Colonic mucosa (tissue), 4 donors: ENCODE measurements at regions not wholly inside any gene's neighbourhood (a gene's known extent, or its start where the extent isn't known, plus 50 kb on each side); places are given as distances from the start of the nearest gene placed in this dataset.
A peak's percentile ranks its signal among the peaks of the same experiment; 100 is the strongest.

Source experiments
- DNase-seq: peaks from one replicate; pipeline ENCODE4 v3.0.0-alpha.2; 2020
- H3K27ac ChIP-seq: fragments of 200-600 bp; one replicate; pipeline ENCODE4 v1.8.0; 2021
- H3K27me3 ChIP-seq: fragments of 200-600 bp; one replicate; pipeline ENCODE4 v1.8.0; 2021
- H3K36me3 ChIP-seq: fragments of 200-600 bp; one replicate; pipeline ENCODE4 v1.8.0; 2021
- H3K4me1 ChIP-seq: fragments of 200-600 bp; one replicate; pipeline ENCODE4 v1.8.0; 2021; ENCODE audit warnings: mild to moderate bottlenecking
- H3K4me3 ChIP-seq: fragments of 200-600 bp; one replicate; pipeline ENCODE4 v1.8.0; 2021
- H3K9ac ChIP-seq, 2 donors: one replicate each; pipeline ENCODE4 v1.7.0; 2013; ENCODE audit warnings: control low read depth in 2 of 2, low read depth in 2 of 2, low read length in 2 of 2
- H3K9me3 ChIP-seq: fragments of 200-600 bp; one replicate; pipeline ENCODE4 v1.8.0; 2021
- CTCF ChIP-seq: fragments of 200-600 bp; IDR thresholded peaks from one replicate; pipeline ENCODE4 v1.8.0; 2022; ENCODE audit warnings: antibody characterized with exemption, mild to moderate bottlenecking
- intact Hi-C: fragments of 100-400 bp; cut with DNase I; formaldehyde crosslinking; loops from one replicate; pipeline ENCODE4 v1.14.1; 2022
- donor health status: healthy.
- donor health status: DM: no; HTN: no; CAD: no.
- donor health status: DM: no; HTN: no; CAD: no.

DNA sequence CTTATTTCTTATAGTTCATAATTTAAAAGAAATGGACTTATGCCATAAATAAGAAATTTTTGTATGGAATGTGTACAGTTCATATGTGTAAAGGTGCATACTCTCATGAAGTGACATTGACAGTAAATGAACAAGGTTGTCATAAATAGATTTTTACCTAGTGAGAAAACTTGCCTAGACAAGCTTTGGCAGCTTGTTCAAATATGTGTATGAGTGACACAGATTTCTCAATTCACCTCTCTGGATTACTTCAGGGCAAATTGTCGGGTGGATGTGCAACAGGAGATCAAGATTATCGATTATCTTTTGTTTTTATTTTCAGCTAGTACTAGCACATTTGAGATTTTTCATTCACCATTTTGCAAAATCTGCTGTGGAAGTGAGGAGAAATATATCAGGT is 758.1 kb upstream of the ACVR2A start:
- no peaks in the 10 kb centered on the region for H3K36me3 ChIP-seq
- no peak overlapping the region for H3K4me3 ChIP-seq
- H3K4me1 ChIP-seq: no peaks in the 10 kb centered on the region
- H3K9me3 ChIP-seq: no peaks in the 10 kb centered on the region
- no peak overlapping the region for H3K27ac ChIP-seq
- DNase-seq: no peak
- intact Hi-C loops: no loop called here
- no peaks in the 10 kb centered on the region for H3K27me3 ChIP-seq
- H3K9ac ChIP-seq: no peak overlapping the region
- no peak for TF ChIP-seq CTCF

- H3K27ac ChIP-seq: no peak overlapping the region
- intact Hi-C loops: loop anchor here (5.0 kb wide), 1 partner anchor 829 kb away; no protein-coding TSS in a partner anchor
Measured at GRCh38 chr2:147083664-147084063, 761.2 kb upstream of the ACVR2A start.

GRCh38 chr2:147082850-147083522 is 761.8 kb upstream of the ACVR2A start:
- Histone ChIP-seq H3K36me3 (no peaks in the 10 kb centered on the region), H3K9ac (no peak overlapping the region), H3K27me3 (no peaks in the 10 kb centered on the region), H3K4me3 (no peak overlapping the region), H3K27ac (no peak overlapping the region), H3K9me3 (no peaks in the 10 kb centered on the region), H3K4me1 (no peaks in the 10 kb centered on the region)
- intact Hi-C loops: loop anchor here (5.0 kb wide), 1 partner anchor 829 kb away; no protein-coding TSS in a partner anchor
- TF ChIP-seq CTCF: peak; percentile 88
- DNase-seq: peak; percentile 75

More at GRCh38 chr2:147083664-147084063, 761.2 kb upstream of the ACVR2A start:
- Histone ChIP-seq H3K36me3 (no peaks in the 10 kb centered on the region), H3K27me3 (no peaks in the 10 kb centered on the region), H3K4me3 (no peak overlapping the region), H3K9me3 (no peaks in the 10 kb centered on the region), H3K9ac (no peak overlapping the region), H3K4me1 (no peaks in the 10 kb centered on the region)
- TF ChIP-seq CTCF: no peak
- DNase-seq: no peak

GRCh38 chr2:147081831-147082230 is 763.0 kb upstream of the ACVR2A start:
- intact Hi-C loops: loop anchor here (5.0 kb wide), 1 partner anchor 830 kb away; no protein-coding TSS in a partner anchor
- DNase-seq: no peak
- Histone ChIP-seq H3K4me3 (no peak overlapping the region), H3K9ac (no peak overlapping the region), H3K4me1 (no peaks in the 10 kb centered on the region), H3K27me3 (no peaks in the 10 kb centered on the region), H3K27ac (no peak overlapping the region), H3K36me3 (no peaks in the 10 kb centered on the region), H3K9me3 (no peaks in the 10 kb centered on the region)
- TF ChIP-seq CTCF: no peak

- H3K9me3 ChIP-seq: no peaks in the 10 kb centered on the region
- H3K4me3 ChIP-seq: no peak overlapping the region
- intact Hi-C loops: no loop called here
- TF ChIP-seq CTCF: no peak
- H3K27me3 ChIP-seq: no peaks in the 10 kb centered on the region
- no peak for DNase-seq
- H3K9ac ChIP-seq: no peak overlapping the region
- H3K4me1 ChIP-seq: no peaks in the 10 kb centered on the region
- H3K36me3 ChIP-seq: no peaks in the 10 kb centered on the region
- H3K27ac ChIP-seq: no peak overlapping the region
Measured at GRCh38 chr2:147076634-147077033, 768.2 kb upstream of the ACVR2A start.
